GM13976 (cell line): ENCODE measurements at regions not wholly inside any gene's neighbourhood (a gene's known extent, or its start where the extent isn't known, plus 50 kb on each side); places are given as distances from the start of the nearest gene placed in this dataset.

Experiments used
- DNase-seq: peaks from one replicate; pipeline ENCODE4 v3.0.0; 2012; ENCODE audit warnings: low spot score
- in situ Hi-C: fragments of 300-500 bp; cut with MboI; formaldehyde crosslinking; loops from one replicate; pipeline ENCODE4 v1.12.0; 2022; ENCODE audit warnings: low sequenced_read_pairs, mixed read lengths, inconsistent platforms; ENCODE audit not compliant: unreplicated experiment
- TF ChIP-seq, protein P1 (sequence below): IDR thresholded peaks from 2 replicates; pipeline ENCODE4 v1.5.1; 2012; ENCODE audit warnings: borderline replicate concordance, mild to moderate bottlenecking; ENCODE audit not compliant: insufficient read depth; ENCODE audit errors: extremely low read depth, missing control alignments, control extremely low read depth

DNA sequence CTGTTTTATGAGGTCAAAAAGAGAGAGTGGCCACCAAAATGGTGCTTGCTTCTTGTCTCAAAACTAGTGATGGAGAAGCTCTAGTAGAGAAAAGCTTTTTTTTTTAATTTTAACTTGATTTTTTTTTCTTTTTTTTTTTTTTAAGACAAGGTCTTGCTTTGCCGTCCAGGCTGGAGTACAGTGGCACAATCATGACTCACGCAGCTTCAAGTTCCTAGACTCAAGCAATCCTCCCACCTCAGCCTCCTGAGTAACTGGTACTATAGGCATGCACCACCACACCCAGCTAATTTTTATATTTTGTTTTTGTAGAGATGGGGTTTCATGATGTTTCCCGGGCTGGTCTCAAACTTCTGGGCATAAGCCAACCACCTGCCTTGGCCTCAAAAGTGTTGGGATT is 279.0 kb downstream of the TBC1D4 start:
- DNase-seq = no peak
- in situ Hi-C loops = no loop called here
- TF ChIP-seq, protein P1, sequence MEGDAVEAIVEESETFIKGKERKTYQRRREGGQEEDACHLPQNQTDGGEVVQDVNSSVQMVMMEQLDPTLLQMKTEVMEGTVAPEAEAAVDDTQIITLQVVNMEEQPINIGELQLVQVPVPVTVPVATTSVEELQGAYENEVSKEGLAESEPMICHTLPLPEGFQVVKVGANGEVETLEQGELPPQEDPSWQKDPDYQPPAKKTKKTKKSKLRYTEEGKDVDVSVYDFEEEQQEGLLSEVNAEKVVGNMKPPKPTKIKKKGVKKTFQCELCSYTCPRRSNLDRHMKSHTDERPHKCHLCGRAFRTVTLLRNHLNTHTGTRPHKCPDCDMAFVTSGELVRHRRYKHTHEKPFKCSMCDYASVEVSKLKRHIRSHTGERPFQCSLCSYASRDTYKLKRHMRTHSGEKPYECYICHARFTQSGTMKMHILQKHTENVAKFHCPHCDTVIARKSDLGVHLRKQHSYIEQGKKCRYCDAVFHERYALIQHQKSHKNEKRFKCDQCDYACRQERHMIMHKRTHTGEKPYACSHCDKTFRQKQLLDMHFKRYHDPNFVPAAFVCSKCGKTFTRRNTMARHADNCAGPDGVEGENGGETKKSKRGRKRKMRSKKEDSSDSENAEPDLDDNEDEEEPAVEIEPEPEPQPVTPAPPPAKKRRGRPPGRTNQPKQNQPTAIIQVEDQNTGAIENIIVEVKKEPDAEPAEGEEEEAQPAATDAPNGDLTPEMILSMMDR = no peak

DNA sequence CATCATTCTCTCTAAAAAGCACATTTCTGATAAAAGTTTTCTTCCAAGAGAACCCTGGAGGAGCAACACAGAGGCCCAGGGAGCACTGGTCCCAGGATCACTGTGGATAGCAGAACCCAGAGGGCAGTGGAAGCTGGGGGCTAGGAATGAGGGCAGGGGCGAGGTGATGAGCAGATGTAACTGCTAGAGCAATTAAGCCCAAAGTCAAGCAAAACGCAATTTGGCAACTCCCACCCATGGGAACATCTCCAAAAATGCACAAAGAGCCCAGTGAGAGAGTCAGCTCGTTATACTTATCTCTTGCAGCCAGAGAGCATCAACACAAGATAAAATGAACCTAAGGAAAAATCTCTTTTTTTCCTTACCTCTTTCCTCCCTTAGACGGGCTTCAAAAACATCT is 284.2 kb downstream of the TBC1D4 start:
- in situ Hi-C loops = no loop called here
- DNase-seq = no peak

DNA sequence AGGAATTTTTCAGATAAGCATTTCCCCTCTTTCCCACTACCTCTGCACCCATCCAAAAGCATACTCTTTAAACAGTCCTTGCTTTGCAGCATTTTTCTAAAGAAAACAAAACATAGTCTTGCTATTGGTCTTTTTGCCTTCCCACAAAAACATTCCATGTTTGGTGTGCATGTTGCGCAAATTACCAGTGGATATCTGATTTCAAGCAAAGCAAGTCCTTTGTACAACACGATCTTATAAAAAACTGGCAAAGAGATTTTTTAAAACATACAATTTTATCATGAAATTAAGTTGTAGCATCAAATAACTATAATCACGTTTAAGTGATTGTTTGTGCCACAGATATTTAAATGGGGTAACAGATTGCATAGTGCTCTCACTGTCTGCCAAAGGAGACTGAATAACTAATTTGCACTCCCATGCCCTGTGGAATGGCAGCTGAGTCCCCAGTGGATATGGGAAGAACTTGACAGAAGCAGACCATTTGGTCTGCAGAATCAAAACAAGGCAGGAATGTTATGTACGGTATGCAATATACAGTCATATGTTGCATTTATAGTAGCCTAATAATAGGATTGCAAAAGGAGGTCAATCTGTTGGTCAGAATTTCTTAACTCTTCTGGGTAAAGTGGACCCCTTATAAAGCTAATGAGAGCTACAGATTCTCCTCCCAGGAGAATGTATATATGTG is 285.7 kb downstream of the TBC1D4 start:
- in situ Hi-C loops = no loop called here
- TF ChIP-seq, protein P1 = no peak
- no peak for DNase-seq

More for the DNA sequence above, 284.2 kb downstream of the TBC1D4 start:
- TF ChIP-seq, protein P1 = no peak

DNA sequence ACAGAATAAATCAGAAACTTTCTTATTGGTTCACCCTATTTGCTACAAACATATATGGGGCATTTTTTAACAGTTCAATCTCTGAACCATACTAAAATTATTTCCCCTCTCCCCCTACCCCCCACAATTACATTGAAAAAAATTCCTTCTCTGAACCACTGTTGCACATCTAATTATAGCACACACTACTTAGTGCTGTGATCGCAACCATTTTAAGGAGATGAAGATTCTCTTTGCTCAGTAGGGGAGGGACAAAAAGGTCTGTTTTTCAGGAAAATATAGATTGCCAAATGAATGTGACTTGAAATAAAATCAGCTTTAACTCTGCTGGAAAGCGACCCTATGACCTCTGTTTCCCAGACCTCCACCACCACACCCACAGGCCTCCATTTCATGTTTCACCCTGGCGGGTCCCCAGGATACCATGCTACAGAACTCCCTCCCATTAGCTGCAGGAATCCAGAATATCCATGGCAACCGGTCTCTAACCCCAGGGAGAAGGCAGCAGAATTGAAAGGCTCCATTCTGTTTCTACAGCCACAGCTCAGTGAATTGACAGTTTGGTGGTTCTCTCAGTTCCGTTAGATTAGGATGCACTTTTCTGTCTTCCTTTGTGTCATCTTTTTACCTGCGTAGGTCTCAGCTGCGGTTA is 286.3 kb downstream of the TBC1D4 start:
- in situ Hi-C loops = no loop called here
- no peak for DNase-seq
- TF ChIP-seq, protein P1 = no peak

DNA sequence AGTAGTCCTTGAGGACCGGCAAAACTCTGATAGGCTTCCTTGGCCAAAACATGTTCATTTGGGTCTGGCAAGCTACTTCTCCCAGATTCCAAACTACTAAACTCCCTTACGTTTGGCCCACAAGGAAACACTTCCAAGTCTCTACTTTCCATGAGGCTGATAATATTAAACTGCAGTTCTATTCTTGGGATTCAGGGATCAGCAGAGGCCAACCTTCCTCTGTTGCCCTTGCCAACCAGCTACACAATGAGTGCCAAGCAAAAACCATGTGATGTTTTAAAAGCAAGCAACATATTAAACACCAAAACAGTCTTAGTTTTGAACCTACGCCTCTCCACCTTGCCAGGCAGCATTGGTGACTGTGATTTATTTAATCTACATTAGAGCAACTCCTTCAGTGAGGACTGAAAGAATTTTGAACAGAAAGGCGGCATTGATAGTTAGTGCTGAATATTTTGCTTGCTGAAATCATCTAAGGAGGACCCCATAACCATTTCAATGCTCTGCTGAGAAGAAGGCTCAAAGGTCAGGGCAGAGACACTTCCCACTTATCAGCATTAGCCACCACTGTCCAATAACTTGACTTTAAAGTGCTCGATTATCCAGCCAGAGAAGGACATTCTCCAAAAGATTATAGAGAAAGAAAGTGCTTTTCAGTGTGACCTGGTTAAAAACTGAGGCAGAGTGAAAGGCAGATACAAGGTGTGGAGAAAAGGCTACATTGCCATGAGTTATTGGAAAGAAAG is 287.1 kb downstream of the TBC1D4 start:
- in situ Hi-C loops = no loop called here
- TF ChIP-seq, protein P1 = no peak
- no peak for DNase-seq

DNA sequence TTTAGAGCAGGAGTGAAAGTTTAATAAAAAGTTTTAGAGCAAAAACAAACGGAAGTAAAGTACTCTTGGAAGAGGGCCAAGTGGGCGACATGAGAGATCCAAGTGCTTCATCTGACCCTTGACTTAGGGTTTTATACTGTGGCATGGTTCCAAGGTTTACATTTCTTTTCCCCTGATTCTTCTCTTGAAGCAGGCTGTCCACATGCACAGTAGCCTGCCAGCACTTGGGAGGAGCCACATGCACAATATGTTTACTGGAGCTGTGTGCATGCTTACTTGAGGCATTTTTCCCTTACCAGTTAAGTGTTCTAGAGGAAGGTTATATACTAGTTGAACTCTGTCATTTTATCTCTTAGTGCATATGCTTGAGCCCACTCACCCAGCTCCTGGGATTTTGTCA is 295.6 kb downstream of the TBC1D4 start:
- DNase-seq = no peak
- TF ChIP-seq, protein P1 = no peak
- in situ Hi-C loops = no loop called here
